Activated CD8-positive, alpha-beta memory T cell treated with anti-CD3 and anti-CD28 coated beads for 48 hours (primary cell): ENCODE measurements at regions not wholly inside any gene's neighbourhood (a gene's known extent, or its start where the extent isn't known, plus 50 kb on each side); places are given as distances from the start of the nearest gene placed in this dataset.

Experiments used
- DNase-seq, 3 experiments: peaks; one replicate each; pipeline ENCODE4 v3.0.0-alpha.2; 2020; ENCODE audit warnings: low read depth in 2 of 3, low spot score in 2 of 3

DNA sequence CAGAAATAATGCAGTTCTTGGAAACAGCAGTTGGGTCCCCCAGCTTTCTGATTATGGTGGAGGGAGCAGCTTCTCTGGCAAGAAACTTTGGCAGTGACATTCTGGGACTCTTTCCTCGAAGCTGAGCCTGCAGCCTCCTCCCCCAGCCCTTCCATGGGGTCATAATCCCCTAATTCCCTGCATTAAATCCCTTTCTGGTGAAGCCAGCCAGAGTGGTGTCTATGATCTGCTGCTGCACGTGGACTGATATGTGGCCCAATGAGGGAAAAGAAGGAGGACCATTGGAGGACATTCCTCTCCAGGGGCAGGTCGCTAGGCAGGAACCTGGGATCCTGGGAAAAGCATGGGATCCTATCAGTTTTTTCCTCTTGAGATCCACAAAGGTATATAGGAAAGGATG, 470.5 kb downstream of the RPS24 start:
- no peak for DNase-seq

DNA sequence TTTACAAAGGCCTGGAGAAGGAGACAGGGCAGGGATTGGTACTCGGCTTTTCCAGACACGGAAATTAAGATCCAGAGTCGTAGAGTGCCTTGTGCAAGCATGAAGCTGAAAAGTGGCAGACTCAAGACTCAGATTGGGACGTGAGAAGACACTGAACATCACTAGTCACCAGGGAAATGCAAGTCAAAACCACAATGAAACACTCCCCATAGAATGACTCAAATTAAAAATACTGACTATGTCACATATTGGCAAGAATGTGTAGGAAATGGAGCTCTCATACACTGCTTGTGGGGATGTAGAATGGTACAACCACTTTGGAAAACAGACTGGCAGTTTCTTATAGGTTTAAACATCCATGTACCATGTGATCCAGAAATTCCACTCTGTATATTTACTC, 472.0 kb downstream of the RPS24 start:
- DNase-seq, result no peak

DNA sequence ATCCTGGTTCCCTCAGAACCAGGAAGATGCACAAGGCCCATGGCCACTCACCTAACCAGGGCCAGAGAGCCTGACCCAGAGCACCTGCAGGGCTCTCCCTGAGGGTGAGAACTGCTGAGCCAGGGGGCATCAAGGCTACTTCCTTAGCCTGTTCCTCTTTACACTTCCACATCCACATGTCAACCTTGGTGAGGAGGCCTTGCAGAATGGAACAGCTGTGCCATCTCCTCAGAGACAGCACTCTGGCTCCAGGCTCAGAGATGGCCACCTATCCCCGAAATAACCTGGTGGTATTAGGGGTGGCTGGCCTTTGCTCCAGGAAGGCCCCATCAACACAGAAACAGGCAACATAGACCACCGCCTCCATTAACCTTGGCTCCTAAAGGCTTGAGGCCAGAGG, 473.0 kb downstream of the RPS24 start:
- DNase-seq, result no peak

DNA sequence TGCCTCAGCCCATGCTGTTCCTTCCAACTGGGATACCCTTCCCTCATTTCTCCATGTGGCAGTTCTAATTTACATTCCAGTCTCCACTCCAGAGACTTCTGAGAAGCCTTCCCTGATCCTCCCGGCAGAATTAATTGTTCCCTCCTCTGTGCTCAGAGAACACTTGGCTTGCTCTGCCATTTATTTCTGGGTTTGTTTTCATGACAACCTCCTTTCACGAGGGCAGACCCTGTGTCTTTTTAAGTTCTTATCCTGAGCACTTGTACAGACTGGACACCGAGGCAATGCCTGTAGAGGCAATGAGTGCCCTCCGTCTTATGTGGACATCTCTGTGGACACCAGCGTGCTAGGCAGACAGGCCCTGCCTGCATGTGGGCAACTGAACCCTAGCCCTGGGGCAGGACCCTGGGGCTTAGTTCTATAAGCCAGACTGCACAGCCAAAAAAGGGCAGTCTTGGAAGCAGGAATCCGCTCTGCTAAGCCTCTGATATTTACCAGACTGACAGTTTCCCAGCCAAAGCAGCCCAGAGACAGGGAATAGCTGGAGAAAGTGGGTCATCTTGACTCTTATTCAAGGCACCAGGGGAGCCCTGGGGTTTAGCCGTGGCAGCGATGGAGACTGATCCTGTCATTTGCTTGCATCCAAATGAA, 474.0 kb downstream of the RPS24 start:
- no peak for DNase-seq

DNA sequence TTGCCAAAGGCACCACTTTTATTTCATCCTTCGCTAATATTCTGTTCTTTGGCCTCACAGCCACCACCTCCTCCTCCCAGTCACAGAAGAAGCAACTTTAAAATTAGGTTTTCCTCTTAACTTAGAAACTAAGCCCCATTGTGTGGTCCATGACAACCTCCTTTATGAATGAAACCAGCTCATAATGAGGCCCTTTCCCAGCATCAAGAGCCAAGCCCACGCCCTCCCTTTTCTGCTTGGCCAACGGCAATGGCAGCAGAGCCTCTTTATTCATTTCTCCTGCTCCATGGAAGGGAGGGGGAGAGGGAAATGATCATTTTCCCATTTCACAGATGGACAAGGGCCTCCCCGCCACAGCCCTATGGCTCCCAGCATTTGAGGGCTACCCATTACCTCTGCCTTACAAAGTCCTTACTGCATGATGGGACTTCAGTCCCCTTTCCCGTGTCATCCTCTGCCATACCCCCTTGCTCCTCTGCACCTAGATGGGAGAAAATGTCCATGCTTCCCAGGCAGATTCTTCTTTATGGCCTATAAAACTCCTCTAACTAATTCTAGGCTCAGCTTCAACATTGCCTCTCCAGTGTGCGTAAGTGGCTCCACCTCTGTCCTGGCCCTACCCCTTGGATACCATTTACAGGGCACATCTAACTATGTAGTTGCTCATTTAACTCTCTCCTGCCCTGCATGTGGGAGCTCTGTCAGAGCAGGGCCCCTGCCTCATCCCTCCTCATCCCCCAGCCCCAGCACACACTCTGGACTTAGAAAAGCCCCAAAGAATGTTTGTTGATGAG, 475.5 kb downstream of the RPS24 start:
- no peak for DNase-seq

DNA sequence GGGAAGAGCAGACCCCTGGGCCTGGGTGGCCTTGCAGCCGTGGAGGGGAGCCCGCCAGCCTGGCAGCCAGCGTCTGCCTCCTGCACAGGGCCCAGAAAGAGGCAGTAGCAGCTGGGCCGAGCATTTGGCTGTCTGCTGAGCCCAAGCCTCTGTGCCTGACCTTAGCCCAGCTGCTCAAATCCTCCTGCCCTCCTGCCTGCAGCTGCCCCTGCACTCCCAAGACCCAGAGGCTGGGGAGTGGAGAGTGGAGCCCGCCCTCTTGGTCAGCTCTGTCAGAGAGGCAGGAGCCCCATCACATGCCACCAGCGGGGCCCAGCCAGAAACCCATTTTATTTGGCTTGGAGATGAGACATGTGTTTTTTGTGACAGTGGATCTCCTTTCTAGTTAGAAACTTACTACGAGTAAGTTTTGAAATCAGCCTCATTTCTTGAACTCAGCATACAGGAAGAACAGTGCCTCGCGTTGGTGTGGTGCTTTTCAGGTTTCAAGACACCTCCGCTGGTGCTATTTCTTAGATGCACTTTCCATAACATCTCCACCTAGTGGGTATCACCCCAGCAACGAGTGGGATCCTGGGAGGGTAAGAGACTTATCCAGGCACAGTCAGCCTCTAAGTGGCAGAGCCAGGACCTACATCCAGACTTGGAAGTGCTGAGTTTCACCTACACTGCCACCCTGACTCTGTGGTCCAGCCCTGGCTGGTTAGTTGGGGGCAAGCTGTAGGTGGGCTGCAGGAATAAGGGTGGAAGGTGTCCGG, 477.1 kb downstream of the RPS24 start:
- no peak for DNase-seq

DNA sequence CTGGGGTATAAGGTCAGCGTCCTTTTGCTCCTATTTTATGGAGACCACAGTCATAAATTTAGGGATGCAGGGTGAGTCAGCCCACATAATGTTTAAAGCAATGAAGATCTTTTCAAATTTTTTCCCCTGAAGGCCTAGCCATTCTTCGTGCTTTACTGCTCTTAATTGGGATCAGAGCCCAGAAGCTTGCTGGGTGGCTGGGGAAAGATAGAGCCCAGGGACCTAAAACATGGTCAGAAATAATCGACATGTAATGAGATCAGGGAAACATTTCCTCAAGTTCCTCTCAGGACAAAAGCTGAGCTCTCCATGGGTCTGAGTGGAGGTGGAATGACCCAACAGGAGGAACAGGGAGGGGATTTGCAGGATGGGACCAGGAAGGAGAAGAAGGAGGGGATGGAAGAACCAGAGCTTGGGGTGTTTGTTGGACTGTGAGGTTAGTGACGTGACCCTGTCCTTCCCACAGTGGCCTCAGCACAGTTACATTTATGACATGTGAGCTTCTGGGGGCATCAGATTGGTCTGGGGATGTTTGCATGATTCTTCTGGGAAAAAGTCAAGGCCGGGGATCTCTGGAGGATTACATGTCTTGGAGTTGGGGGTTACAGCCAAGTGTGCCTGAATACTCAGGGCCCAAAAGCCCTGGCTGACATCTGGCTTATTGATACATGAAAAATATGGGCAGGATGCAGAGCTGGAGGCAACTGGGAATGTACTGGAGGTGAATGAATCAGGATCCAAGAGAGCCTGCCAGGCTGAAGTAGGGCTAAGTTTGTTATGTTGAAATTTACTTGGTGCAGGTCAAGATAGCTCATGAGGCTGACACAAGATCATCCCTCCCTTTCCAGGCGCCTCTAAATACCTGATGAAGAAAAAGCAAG, 477.9 kb downstream of the RPS24 start:
- no peak for DNase-seq

DNA sequence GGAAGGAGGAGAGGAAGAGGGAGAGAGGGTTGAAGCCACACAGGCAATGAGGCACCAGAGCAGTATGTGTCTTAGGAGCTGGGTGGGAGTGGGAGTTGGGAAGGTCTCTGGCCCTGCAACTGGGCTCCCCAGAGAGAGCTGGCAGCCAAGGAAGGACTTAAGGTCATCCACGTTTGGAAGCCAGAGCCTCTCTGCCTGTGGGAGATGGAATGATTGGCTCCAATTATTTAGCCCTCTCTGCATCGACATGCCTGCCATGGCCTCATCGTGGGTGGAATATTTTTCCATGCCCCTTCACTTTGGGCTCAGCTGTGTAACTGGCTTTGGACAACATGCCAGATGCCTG, 478.5 kb downstream of the RPS24 start:
- DNase-seq, result no peak

DNA sequence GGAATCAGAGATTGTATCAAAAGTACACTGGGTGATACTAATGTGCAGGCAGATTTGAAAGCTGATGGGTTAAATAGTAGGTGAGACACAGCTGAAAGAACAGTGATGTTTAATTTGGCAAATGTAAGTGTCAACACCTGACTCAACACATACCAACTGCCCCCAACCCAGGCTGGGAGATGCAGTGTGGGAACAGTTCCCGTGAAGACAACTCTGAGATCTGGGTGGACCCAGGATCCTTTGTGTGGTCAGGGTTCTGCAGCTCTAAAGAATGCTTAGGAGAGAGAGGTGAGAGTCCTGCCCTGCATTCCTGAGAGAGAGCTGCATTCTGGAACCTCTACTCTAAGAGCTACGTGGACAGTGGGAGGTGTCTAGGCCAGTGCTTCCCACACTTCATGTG, 479.7 kb downstream of the RPS24 start:
- no peak for DNase-seq

DNA sequence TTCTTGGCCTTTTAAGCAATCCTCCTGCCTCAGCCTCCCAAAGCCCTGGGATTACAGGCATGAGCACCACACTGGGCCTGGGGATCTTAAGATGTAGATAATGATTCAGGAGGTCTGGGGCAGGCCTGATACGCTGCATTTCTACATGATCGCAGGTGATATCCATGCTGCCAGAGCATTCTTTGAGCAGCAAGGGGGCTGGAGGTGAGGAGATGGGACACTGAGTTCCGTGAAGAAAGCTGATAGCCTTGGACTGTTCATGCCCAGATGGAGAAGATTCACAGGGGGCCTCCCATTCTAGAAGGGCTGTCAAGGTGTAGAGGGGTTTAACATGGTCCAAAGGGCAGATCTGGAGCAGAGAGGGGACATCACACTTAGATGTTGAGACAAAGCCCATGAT, 480.3 kb downstream of the RPS24 start:
- no peak for DNase-seq

DNA sequence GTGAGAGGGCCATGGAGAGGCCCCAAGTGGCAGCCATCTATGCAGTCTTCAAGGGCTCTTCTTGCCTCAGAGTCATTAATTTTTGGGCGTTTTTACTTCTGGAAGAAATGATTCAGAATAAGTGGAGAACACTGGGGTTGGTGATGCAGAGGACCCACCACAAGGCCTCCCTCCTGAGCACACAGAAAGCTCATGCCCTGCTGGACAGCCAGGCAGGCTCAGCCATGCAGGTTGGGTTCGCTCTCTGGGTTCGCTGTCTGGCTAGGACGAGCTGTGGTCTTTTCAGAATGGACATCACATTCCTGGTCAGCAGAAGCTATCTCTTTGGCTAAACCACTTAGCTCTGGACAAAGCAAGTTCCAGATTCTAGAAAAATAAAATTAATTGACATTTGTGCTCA, 480.8 kb downstream of the RPS24 start:
- no peak for DNase-seq

DNA sequence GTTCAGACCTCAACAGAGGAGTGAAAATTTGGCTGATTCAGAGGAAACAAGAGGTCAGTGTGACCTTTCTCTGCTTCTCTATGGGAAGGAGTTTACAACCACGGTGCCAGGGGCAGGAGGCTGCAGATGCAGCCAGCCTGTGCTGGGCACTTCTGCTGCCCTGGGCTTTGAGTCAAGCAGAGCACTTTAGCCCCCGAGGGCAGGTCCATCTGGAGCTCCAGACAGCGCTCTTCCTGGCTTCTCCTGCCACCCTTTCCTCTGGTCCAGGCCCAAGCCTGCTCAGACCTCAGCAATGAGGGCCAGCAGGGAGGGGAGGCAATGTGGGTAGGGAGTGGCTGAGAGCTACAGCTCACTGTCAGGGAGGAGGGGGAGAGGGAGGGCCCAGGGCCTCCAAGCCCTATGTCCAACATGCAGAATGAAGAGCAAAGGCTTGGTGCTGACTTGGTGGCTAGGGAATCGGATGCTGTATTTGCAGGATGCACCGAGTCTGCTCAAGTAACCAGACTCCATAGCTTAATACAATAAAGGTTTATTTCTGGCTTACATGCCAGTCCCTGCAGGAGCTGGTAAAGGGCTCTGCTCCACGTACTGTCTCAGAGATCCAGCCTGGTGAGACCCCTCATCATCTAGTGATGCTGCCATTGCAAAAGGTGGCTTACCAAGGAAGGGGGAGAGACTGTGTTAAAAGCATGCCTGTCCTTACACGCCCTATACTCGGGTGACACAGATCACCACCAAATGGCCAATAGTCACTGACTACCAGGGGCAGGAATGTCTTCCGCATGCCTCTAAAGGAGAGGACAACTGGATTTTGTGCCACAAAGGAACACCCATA, 481.6 kb downstream of the RPS24 start:
- no peak for DNase-seq

DNA sequence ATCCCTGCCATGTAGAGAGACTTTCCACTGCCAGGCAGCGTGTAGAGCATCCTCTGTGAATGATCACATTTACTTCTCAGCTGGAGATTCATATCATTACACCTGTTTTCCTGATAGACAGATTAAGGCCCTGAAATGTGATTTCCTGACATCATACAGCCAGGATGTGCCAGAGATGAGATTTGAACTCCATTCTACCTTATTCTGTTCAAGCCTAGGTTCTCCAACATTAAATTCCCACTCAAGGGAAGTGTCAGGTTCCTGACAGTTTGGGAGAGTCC, 482.1 kb downstream of the RPS24 start:
- DNase-seq, result no peak

DNA sequence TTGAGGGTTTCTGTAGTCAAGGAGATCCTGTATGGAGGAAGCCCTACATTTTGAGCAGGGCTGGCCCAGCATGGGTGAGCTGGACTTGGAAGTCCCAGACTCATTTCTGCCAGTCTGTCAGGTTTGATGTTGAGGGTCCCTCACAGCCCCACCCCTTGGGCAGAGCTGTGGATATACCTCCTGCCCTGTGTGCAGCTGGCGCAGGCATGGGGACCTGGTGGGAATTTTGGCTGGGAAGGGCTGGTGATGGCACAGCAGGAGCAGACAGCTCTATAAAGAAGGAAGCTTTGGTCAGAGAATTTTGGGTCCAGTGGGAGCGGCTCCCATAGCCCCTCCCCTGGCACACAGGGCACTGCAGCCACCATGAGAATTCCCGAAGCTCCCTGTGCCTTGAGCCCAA, 482.6 kb downstream of the RPS24 start:
- DNase-seq, result no peak

DNA sequence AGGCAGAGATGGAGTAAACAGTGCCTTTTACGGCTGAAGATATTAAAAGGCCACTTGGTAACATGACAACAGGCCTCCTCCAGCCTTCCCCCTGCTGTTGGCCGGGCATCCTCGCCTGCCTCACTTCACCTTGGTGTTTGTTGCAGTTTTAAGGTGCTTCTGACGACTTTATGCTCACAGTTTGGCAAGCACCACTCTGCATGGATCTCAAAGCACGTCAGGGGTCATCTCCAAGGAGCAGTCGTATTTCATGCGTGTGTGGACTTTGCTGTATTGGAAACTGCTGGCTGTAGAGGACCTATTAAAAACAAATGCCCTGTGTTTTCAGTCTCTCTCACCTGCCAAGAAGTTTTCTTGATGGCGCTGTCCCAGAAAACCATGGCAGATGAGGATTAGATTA, 483.1 kb downstream of the RPS24 start:
- DNase-seq, result no peak

DNA sequence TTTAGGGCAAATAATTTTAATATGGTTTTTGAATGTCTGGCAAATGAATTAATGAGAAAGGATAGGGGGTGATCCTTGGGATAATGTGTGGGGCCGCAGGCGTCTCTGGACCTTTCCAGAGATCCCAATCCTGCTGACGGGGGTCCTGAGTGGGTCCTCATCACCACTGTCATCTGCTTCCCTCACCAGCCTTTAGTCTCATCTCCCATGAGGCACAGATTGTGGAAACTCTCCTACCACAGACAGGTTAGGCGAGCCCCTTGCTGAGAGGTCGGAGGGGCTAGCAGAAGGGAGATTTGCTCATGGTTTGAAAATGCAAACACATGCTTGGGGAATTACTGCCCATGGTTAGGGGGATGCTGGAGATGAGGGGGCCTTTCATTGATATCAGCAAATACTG, 484.6 kb downstream of the RPS24 start:
- no peak for DNase-seq

DNA sequence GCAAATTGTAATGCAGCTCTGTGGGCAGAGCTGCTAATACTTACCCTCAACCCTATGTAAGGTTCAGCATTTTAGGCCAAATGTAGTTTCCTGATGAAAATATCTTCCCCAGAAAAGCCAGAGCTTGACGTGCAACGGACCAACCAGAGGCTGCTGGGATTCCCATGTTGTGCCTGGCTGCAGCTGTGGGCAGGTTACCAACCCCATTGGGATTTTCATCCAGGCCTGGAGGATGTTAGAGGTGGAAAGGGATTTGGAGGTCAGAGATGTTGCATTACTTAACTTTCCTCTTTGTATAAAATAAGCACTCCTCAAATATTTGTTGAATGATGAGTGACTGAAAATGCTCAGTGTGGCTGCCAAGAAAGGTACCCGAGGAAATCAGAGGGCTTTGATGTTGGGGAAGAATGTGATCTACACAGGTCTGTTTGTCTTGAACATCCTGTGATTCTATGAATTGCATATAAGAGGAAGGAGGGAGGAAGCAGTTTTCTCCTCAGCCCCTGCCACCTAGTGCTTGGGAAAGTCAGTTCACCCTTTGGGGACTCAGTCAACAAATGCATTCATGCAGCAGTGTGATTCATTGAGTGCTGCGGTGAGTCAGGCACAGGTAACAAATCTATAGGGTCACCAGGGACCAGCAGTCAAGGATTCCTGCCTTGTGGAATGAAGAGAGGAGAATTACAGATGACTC, 487.2 kb downstream of the RPS24 start:
- no peak for DNase-seq

DNA sequence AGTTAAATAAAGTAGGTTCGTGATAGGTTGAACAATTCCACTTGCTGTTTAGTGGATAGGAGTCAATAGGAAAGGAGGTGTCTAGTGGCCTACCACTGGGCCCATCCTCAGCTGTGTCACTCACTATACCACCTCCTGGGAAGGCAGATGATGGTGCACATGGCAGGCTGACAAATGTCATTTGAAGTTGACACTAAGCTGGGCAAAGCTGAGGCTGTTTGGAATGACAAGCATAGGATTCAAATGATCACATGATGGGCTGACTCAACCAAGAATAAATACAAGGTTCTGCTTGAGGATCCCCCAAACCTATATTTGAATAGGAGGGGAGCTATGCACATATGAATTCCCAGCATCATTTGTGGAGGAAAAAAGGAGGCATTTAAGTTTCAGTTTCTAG, 489.8 kb downstream of the RPS24 start:
- DNase-seq, result no peak

DNA sequence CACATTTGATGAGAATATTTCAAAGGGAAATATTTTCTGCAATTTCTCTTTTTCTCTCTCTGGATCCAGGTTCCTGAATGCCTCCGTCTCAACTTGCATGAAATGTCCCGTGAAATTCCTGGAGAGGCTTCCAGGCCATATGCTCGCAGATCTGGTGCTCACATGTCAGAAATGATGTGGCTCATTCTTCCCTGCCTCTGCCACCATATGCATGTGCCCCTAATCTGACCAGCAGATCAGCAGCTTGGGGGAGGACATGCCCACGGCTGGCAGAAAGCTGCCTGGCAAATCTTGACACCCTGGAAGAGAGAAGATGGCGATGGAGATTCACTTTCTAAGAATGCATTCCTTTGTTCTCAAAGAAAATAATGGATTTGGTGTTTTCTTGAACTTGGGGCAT, 490.7 kb downstream of the RPS24 start:
- DNase-seq, result no peak

DNA sequence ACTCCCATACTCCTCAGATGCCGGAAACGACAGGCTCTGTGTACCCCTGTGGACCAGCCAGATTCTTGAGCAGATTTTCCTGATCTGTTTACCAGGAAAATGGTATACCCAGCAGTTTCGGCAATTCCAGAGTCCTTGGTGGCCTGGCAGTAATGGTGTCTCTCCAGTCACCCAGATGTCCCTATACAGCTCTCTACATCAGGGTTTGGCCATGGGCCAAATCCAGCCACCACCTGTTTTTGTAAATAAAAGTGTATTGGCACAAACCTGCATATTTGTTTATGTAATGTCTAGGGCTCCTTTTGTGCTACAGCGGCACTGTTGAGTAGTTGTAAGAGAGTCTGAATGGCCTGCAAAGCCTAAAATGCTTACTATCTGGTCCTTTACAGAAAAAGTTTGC, 491.3 kb downstream of the RPS24 start:
- no peak for DNase-seq
